GM12878 (cell line): ENCODE measurements at regions not wholly inside any gene's neighbourhood (a gene's known extent, or its start where the extent isn't known, plus 50 kb on each side); places are given as distances from the start of the nearest gene placed in this dataset.

Experiments used
- ATAC-seq: fragments of 200-7000 bp; cut with Tn5 transposase; 3 replicates; pipeline ENCODE4 v1.9.1; 2020; ENCODE audit warnings: mild to moderate bottlenecking, moderate library complexity
- BruUV-seq: library from RNA; stranded (reverse); fragments of 400-500 nt; replicated peaks from 2 replicates; lab custom pipeline; 2021; lab: Mats Ljungman, UMichigan
- CTCF ChIA-PET: fragments of 300-600 bp; sonication (Branson Sonifier 250); formaldehyde crosslinking; extraction: SDS; loops from one replicate; lab custom pipeline; 2021; ENCODE audit warnings: inconsistent platforms; lab: Yijun Ruan, JAX
- POLR2A ChIA-PET: fragments of 350-600 bp; formaldehyde crosslinking; extraction: SDS; loops from one replicate; lab custom pipeline; 2021; ENCODE audit warnings: inconsistent platforms; lab: Charles Lee
- RAD21 ChIA-PET: fragments of 300-600 bp; sonication (Branson Sonifier 250); formaldehyde crosslinking; loops from one replicate; lab custom pipeline; 2023; ENCODE audit warnings: antibody characterized with exemption; ENCODE audit not compliant: unreplicated experiment; lab: Charles Lee
- SMC1A ChIA-PET: fragments of 300-600 bp; sonication (Branson Sonifier 250); formaldehyde crosslinking; loops from one replicate; lab custom pipeline; 2023; ENCODE audit not compliant: unreplicated experiment, uncharacterized antibody; lab: Charles Lee
- DNase-seq: peaks from one replicate; pipeline ENCODE4 v3.0.0-alpha.2; 2011; ENCODE audit warnings: low read depth, low spot score
- FAIRE-seq: peaks from 3 replicates; lab custom pipeline; 2011; peaks lifted over from hg19 to GRCh38; lab: Jason Lieb, UNC
- H2AFZ ChIP-seq: 2 replicates; pipeline ENCODE4 v1.6.0; 2011; ENCODE audit warnings: low read depth, low read length, control low read depth; ENCODE audit not compliant: control insufficient read depth
- H3K27ac ChIP-seq: 2 replicates; pipeline ENCODE4 v1.5.1; 2011; ENCODE audit warnings: control low read depth; ENCODE audit not compliant: control insufficient read depth, insufficient read depth
- H3K27me3 ChIP-seq, 2 experiments: replicated peaks in 1 of 2; 2 replicates each; pipeline versions ENCODE4 v1.6.0 to v1.6.1; 2011; ENCODE audit warnings: low read length in 1 of 2; ENCODE audit not compliant: control insufficient read depth in 2 of 2, insufficient read depth in 2 of 2
- H3K36me3 ChIP-seq, 2 experiments: 2 replicates each; pipeline ENCODE4 v1.5.1; 2011; ENCODE audit warnings: low read length in 1 of 2; ENCODE audit not compliant: control insufficient read depth in 2 of 2, insufficient read depth in 2 of 2
- H3K4me1 ChIP-seq: 2 replicates; pipeline ENCODE4 v1.6.1; 2011; ENCODE audit warnings: mild to moderate bottlenecking, low read length, moderate library complexity, mixed read lengths; ENCODE audit not compliant: control insufficient read depth, insufficient read depth
- H3K4me2 ChIP-seq: 2 replicates; pipeline ENCODE4 v1.6.0; 2011; ENCODE audit warnings: control low read depth; ENCODE audit not compliant: control insufficient read depth, insufficient read depth
- H3K4me3 ChIP-seq: fragments of 200-600 bp; sonication (generic); 2 replicates; pipeline ENCODE4 v1.5.1; 2016
- H3K79me2 ChIP-seq: 2 replicates; pipeline ENCODE4 v1.6.0; 2011; ENCODE audit warnings: low read length; ENCODE audit not compliant: control insufficient read depth, insufficient read depth
- H3K9ac ChIP-seq: 2 replicates; pipeline ENCODE4 v1.8.0; 2011; ENCODE audit warnings: low read length, control low read depth, mixed read lengths; ENCODE audit not compliant: control insufficient read depth, insufficient read depth
- H3K9me3 ChIP-seq: replicated peaks from 3 replicates; pipeline ENCODE4 v1.5.1; 2011; ENCODE audit warnings: mild to moderate bottlenecking, low read length; ENCODE audit not compliant: control insufficient read depth, insufficient read depth
- H4K20me1 ChIP-seq: 2 replicates; pipeline ENCODE4 v1.6.0; 2011; ENCODE audit not compliant: control insufficient read depth, insufficient read depth
- BMI1 ChIP-seq: fragments of 450-650 bp; IDR thresholded peaks from 2 replicates; pipeline ENCODE4 v1.6.1; 2016; ENCODE audit warnings: mild to moderate bottlenecking, moderate library complexity, borderline replicate concordance
- DPF2 ChIP-seq: fragments of 450-650 bp; IDR thresholded peaks from 2 replicates; pipeline ENCODE4 v1.6.1; 2017; ENCODE audit warnings: mild to moderate bottlenecking
- NBN ChIP-seq: fragments of 450-650 bp; IDR thresholded peaks from 2 replicates; pipeline ENCODE4 v1.6.1; 2016
- NR2C2 ChIP-seq: IDR thresholded peaks from 2 replicates; pipeline ENCODE4 v1.6.1; 2011; ENCODE audit warnings: borderline replicate concordance, low read depth; ENCODE audit not compliant: control insufficient read depth, insufficient read length
- RAD51 ChIP-seq: fragments of 450-650 bp; IDR thresholded peaks from 2 replicates; pipeline ENCODE4 v1.6.1; 2016; ENCODE audit warnings: moderate library complexity, mild to moderate bottlenecking, inconsistent platforms
- SIN3A ChIP-seq: IDR thresholded peaks from 2 replicates; pipeline ENCODE4 v1.6.1; 2012; ENCODE audit warnings: low read depth, low read length, improper control_type of control experiment
- ZNF24 ChIP-seq: fragments of 450-650 bp; IDR thresholded peaks from 2 replicates; pipeline ENCODE4 v1.6.1; 2017; ENCODE audit warnings: antibody characterized with exemption, mild to moderate bottlenecking
- ZNF622 ChIP-seq: fragments of 450-650 bp; IDR thresholded peaks from 2 replicates; pipeline ENCODE4 v1.6.1; 2017; ENCODE audit warnings: mild to moderate bottlenecking, inconsistent platforms
- ZNF687 ChIP-seq: fragments of 450-650 bp; IDR thresholded peaks from 2 replicates; pipeline ENCODE4 v1.6.1; 2017; ENCODE audit warnings: mild to moderate bottlenecking, moderate library complexity
- WGBS: methylation state at CpG from one replicate; pipeline ENCODE4 v1.1.6; 2016; ENCODE audit warnings: low lambda C conversion rate; ENCODE audit not compliant: insufficient replicate concordance, insufficient coverage; ENCODE audit errors: missing lambda C conversion rate; 5-methylcytosine and 5-hydroxymethylcytosine counted together
- in situ Hi-C: fragments of 300-500 bp; cut with MboI; formaldehyde crosslinking; loops from 9 replicates; pipeline ENCODE4 v1.14.3; 2018; ENCODE audit warnings: mixed read lengths
- intact Hi-C: fragments of 100-400 bp; cut with micrococcal nuclease; formaldehyde crosslinking; loops from one replicate; pipeline ENCODE4 v1.14.2; 2022; ENCODE audit not compliant: unreplicated experiment
- TF ChIP-seq, protein P1 (sequence below): fragments of 450-650 bp; IDR thresholded peaks from 2 replicates; pipeline ENCODE4 v1.6.1; 2017; ENCODE audit warnings: antibody characterized with exemption, mild to moderate bottlenecking, moderate library complexity
- TF ChIP-seq, protein P2 (sequence below): IDR thresholded peaks from 2 replicates; pipeline ENCODE4 v1.6.1; 2011; ENCODE audit warnings: borderline replicate concordance, low read depth, mild to moderate bottlenecking, moderate library complexity, low read length; ENCODE audit not compliant: insufficient read depth, poor library complexity, severe bottlenecking

GRCh38 chr16:65202461-65202860 is 80.6 kb upstream of the CDH11 start:
- no peak overlapping the region for H3K9ac ChIP-seq
- RAD21 ChIA-PET, result no interaction called here
- H3K4me2 ChIP-seq, result no peak overlapping the region
- no peak for TF ChIP-seq DPF2
- no peak for TF ChIP-seq NBN
- no peak for TF ChIP-seq SIN3A
- WGBS, result 44% methylated on average over 1 of the region's 1 CpG
- DNase-seq (no peak), ATAC-seq (no peak), FAIRE-seq (no peak)
- POLR2A ChIA-PET, result no interaction called here
- no peaks in the 10 kb centered on the region for H3K27me3 ChIP-seq
- H3K36me3 ChIP-seq, result no peaks in the 10 kb centered on the region
- no peaks in the 10 kb centered on the region for H3K9me3 ChIP-seq
- H3K27ac ChIP-seq, result no peak overlapping the region
- intact Hi-C loops, result no loop called here
- no peak overlapping the region for H3K4me3 ChIP-seq
- SMC1A ChIA-PET, result no interaction called here
- no TSS peak for BruUV-seq
- CTCF ChIA-PET, result no interaction called here
- H4K20me1 ChIP-seq, result no peaks in the 10 kb centered on the region
- no peak overlapping the region for H2AFZ ChIP-seq
- in situ Hi-C loops, result no loop called here
- no peaks in the 10 kb centered on the region for H3K4me1 ChIP-seq
- H3K79me2 ChIP-seq, result no peaks in the 10 kb centered on the region

- Histone ChIP-seq H3K4me2 (no peak overlapping the region), H3K9me3 (no peaks in the 10 kb centered on the region), H3K9ac (no peak overlapping the region), H3K4me1 (no peaks in the 10 kb centered on the region), H3K27me3 (no peaks in the 10 kb centered on the region), H4K20me1 (no peaks in the 10 kb centered on the region), H3K4me3 (no peak overlapping the region), H3K27ac (no peak overlapping the region), H3K79me2 (no peaks in the 10 kb centered on the region), H3K36me3 (no peaks in the 10 kb centered on the region), H2AFZ (no peak overlapping the region)
- no peak for ATAC-seq
- DNase-seq, result no peak
- ChIA-PET RAD21 (no interaction called here), CTCF (no interaction called here), SMC1A (no interaction called here), POLR2A (interaction anchor here (0.6 kb wide), 1 partner anchor 144 kb away, joined by 3 read pairs; no protein-coding TSS in a partner anchor)
- no TSS peak for BruUV-seq
- no peak for FAIRE-seq
- in situ Hi-C loops (no loop called here), intact Hi-C loops (no loop called here)
- WGBS, result 50% methylated on average over 8 of the region's 8 CpGs
- TF ChIP-seq ZNF687 (no peak), BMI1 (no peak), NR2C2 (no peak), ZNF24 (no peak), ZNF622 (no peak), RAD51 (no peak)
- TF ChIP-seq, protein P1, sequence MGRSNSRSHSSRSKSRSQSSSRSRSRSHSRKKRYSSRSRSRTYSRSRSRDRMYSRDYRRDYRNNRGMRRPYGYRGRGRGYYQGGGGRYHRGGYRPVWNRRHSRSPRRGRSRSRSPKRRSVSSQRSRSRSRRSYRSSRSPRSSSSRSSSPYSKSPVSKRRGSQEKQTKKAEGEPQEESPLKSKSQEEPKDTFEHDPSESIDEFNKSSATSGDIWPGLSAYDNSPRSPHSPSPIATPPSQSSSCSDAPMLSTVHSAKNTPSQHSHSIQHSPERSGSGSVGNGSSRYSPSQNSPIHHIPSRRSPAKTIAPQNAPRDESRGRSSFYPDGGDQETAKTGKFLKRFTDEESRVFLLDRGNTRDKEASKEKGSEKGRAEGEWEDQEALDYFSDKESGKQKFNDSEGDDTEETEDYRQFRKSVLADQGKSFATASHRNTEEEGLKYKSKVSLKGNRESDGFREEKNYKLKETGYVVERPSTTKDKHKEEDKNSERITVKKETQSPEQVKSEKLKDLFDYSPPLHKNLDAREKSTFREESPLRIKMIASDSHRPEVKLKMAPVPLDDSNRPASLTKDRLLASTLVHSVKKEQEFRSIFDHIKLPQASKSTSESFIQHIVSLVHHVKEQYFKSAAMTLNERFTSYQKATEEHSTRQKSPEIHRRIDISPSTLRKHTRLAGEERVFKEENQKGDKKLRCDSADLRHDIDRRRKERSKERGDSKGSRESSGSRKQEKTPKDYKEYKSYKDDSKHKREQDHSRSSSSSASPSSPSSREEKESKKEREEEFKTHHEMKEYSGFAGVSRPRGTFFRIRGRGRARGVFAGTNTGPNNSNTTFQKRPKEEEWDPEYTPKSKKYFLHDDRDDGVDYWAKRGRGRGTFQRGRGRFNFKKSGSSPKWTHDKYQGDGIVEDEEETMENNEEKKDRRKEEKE, result no peak
- TF ChIP-seq, protein P2, sequence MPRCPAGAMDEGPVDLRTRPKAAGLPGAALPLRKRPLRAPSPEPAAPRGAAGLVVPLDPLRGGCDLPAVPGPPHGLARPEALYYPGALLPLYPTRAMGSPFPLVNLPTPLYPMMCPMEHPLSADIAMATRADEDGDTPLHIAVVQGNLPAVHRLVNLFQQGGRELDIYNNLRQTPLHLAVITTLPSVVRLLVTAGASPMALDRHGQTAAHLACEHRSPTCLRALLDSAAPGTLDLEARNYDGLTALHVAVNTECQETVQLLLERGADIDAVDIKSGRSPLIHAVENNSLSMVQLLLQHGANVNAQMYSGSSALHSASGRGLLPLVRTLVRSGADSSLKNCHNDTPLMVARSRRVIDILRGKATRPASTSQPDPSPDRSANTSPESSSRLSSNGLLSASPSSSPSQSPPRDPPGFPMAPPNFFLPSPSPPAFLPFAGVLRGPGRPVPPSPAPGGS, result no peak
Measured at GRCh38 chr16:65201511-65201910, 79.6 kb upstream of the CDH11 start.
